Sigmoid colon (tissue), 6 donors: ENCODE measurements at regions not wholly inside any gene's neighbourhood (a gene's known extent, or its start where the extent isn't known, plus 50 kb on each side); places are given as distances from the start of the nearest gene placed in this dataset.
A peak's percentile ranks its signal among the peaks of the same experiment; 100 is the strongest.

Source experiments
- DNase-seq: peaks from one replicate; pipeline ENCODE4 v3.0.0-alpha.2; 2019
- H3K27ac ChIP-seq, 4 donors: fragments of 200-600 bp; sonication (generic); one replicate each; pipeline ENCODE4 v1.5.1; 2016 to 2019; ENCODE audit warnings: mild to moderate bottlenecking in 1 of 4
- H3K27me3 ChIP-seq, 3 donors: fragments of 200-600 bp; sonication (generic); one replicate each; pipeline ENCODE4 v1.5.1; 2019; ENCODE audit warnings: mild to moderate bottlenecking in 1 of 3
- H3K36me3 ChIP-seq, 4 donors: fragments of 200-600 bp; sonication (generic); one replicate each; pipeline ENCODE4 v1.5.1; 2016 to 2019
- H3K4me1 ChIP-seq, 4 donors: fragments of 200-600 bp; sonication (generic); one replicate each; pipeline ENCODE4 v1.5.1; 2017 to 2019
- H3K4me3 ChIP-seq, 4 donors: fragments of 200-600 bp; sonication (generic); one replicate each; pipeline ENCODE4 v1.5.1; 2017 to 2019; ENCODE audit warnings: mild to moderate bottlenecking in 2 of 4, moderate library complexity in 1 of 4
- H3K9me3 ChIP-seq, 4 donors: fragments of 200-600 bp in 3 of 4; sonication (generic) in 3 of 4; one replicate each; pipeline versions ENCODE4 v1.5.1 to v1.6.1; 2013 to 2019
- CTCF ChIP-seq, 4 experiments: fragments of 450-650 bp in 3 of 4; fragments of 200-600 bp in 1 of 4; IDR thresholded peaks; one replicate each; pipeline ENCODE4 v1.5.1; 2016 to 2019; ENCODE audit warnings: antibody characterized with exemption in 4 of 4, mild to moderate bottlenecking in 3 of 4, moderate library complexity in 2 of 4
- EP300 ChIP-seq, 4 donors: sonication (generic); formaldehyde crosslinking; IDR thresholded peaks; one replicate each; pipeline ENCODE4 v1.6.1; 2017; ENCODE audit warnings: antibody characterized with exemption in 4 of 4
- POLR2A ChIP-seq, 2 donors: fragments of 450-650 bp; IDR thresholded peaks; one replicate each; pipeline ENCODE4 v1.6.1; 2016; ENCODE audit warnings: antibody characterized with exemption in 2 of 2, mild to moderate bottlenecking in 2 of 2, moderate library complexity in 2 of 2
- POLR2AphosphoS5 ChIP-seq, 4 donors: sonication (generic); formaldehyde crosslinking; IDR thresholded peaks; one replicate each; pipeline ENCODE4 v1.6.1; 2017; ENCODE audit warnings: antibody characterized with exemption in 4 of 4
- WGBS, 2 donors: extraction: QIAGEN DNeasy Blood & Tissue Kit; methylation state at CpG; one replicate each; pipeline ENCODE4 v1.1.7; 2013; 5-methylcytosine and 5-hydroxymethylcytosine counted together
- intact Hi-C: fragments of 100-400 bp; cut with DNase I; formaldehyde crosslinking; loops from one replicate; pipeline ENCODE4 v1.15.1; 2023
- donor health status: healthy with polysubstance abuse.
- donor health status: healthy.

- 40 to 47% methylated on average over 2 of the region's 2 CpGs for WGBS, 2 donors
- Histone ChIP-seq H3K4me3 (no peak overlapping the region), H3K9me3 (no peaks in the 10 kb centered on the region), H3K27me3 (no peaks in the 10 kb centered on the region), H3K4me1 (no peaks in the 10 kb centered on the region), H3K36me3 (no peaks in the 10 kb centered on the region), H3K27ac (no peak overlapping the region)
- no peak for DNase-seq
- intact Hi-C loops, result no loop called here
- TF ChIP-seq POLR2A (IDR thresholded peaks at IDR 0.05) (no peak), CTCF (IDR thresholded peaks at IDR 0.05) (no peak), POLR2AphosphoS5 (IDR thresholded peaks at IDR 0.05) (no peak), EP300 (IDR thresholded peaks at IDR 0.05) (no peak)
Measured at GRCh38 chr3:176650478-176650877, 546.8 kb downstream of the TBL1XR1 start.

- intact Hi-C loops, result no loop called here
- Histone ChIP-seq H3K9me3 (no peaks in the 10 kb centered on the region), H3K27ac (no peak overlapping the region), H3K36me3 (no peaks in the 10 kb centered on the region), H3K4me3 (no peak overlapping the region), H3K27me3 (no peaks in the 10 kb centered on the region), H3K4me1 (no peaks in the 10 kb centered on the region)
- TF ChIP-seq POLR2AphosphoS5 (IDR thresholded peaks at IDR 0.05) (no peak), POLR2A (IDR thresholded peaks at IDR 0.05) (no peak), CTCF (IDR thresholded peaks at IDR 0.05) (no peak), EP300 (IDR thresholded peaks at IDR 0.05) (no peak)
- no peak for DNase-seq
Measured at GRCh38 chr3:176647987-176648386, 549.3 kb downstream of the TBL1XR1 start.

GRCh38 chr3:176633511-176633910 lies 563.8 kb downstream of the TBL1XR1 start:
- H3K9me3 ChIP-seq, result no peaks in the 10 kb centered on the region
- no peak for TF ChIP-seq POLR2AphosphoS5 (IDR thresholded peaks at IDR 0.05)
- no peak for TF ChIP-seq POLR2A (IDR thresholded peaks at IDR 0.05)
- no peak for TF ChIP-seq CTCF (IDR thresholded peaks at IDR 0.05)
- TF ChIP-seq EP300 (IDR thresholded peaks at IDR 0.05), result no peak
- H3K27me3 ChIP-seq, result no peaks in the 10 kb centered on the region
- no peaks in the 10 kb centered on the region for H3K36me3 ChIP-seq
- 19 to 48% methylated on average over 2 of the region's 2 CpGs for WGBS, 2 donors
- H3K4me3 ChIP-seq, result no peak overlapping the region
- no peak for DNase-seq
- intact Hi-C loops, result no loop called here
- no peak overlapping the region for H3K27ac ChIP-seq
- peaks cover 0 to 10% (median 0%) of the 10 kb centered on the region in 4 donors for H3K4me1 ChIP-seq

- peak overlapping the region in 1 of 4 donors; percentile 2 for H3K4me3 ChIP-seq
- no peak overlapping the region for H3K27ac ChIP-seq
- peaks cover 0 to 10% (median 0%) of the 10 kb centered on the region in 4 donors for H3K4me1 ChIP-seq
- WGBS, 2 donors, result 73 to 80% methylated on average over 6 of the region's 6 CpGs
- TF ChIP-seq EP300 (IDR thresholded peaks at IDR 0.05), result no peak
- TF ChIP-seq CTCF (IDR thresholded peaks at IDR 0.05), result no peak
- TF ChIP-seq POLR2AphosphoS5 (IDR thresholded peaks at IDR 0.05), result no peak
- no peak for TF ChIP-seq POLR2A (IDR thresholded peaks at IDR 0.05)
- no peaks in the 10 kb centered on the region for H3K36me3 ChIP-seq
- no peak for DNase-seq
- intact Hi-C loops, result no loop called here
- no peaks in the 10 kb centered on the region for H3K9me3 ChIP-seq
- no peaks in the 10 kb centered on the region for H3K27me3 ChIP-seq
Measured at GRCh38 chr3:176632925-176633324, 564.4 kb downstream of the TBL1XR1 start.

- WGBS, 2 donors, result 91 to 94% methylated on average over 1 of the region's 1 CpG
- TF ChIP-seq EP300 (IDR thresholded peaks at IDR 0.05) (no peak), POLR2A (IDR thresholded peaks at IDR 0.05) (no peak), POLR2AphosphoS5 (IDR thresholded peaks at IDR 0.05) (no peak), CTCF (IDR thresholded peaks at IDR 0.05) (no peak)
- peaks cover 0 to 10% (median 0%) of the 10 kb centered on the region in 4 donors for H3K4me1 ChIP-seq
- H3K27me3 ChIP-seq, result no peaks in the 10 kb centered on the region
- no peak for DNase-seq
- intact Hi-C loops, result no loop called here
- no peaks in the 10 kb centered on the region for H3K36me3 ChIP-seq
- H3K4me3 ChIP-seq, result no peak overlapping the region
- no peaks in the 10 kb centered on the region for H3K9me3 ChIP-seq
- no peak overlapping the region for H3K27ac ChIP-seq
Measured at GRCh38 chr3:176631165-176631564, 566.1 kb downstream of the TBL1XR1 start.
